ENCODE measurements at regions not wholly inside any gene's neighbourhood (a gene's known extent, or its start where the extent isn't known, plus 50 kb on each side); places are given as distances from the start of the nearest gene placed in this dataset.

GRCh38 chr4:18314731-18315130, 293.2 kb upstream of the LCORL start:
- no peak for TF ChIP-seq POLR2A (IDR thresholded peaks at IDR 0.05)
- no peak for TF ChIP-seq EP300 (IDR thresholded peaks at IDR 0.05)
- TF ChIP-seq, protein P1, sequence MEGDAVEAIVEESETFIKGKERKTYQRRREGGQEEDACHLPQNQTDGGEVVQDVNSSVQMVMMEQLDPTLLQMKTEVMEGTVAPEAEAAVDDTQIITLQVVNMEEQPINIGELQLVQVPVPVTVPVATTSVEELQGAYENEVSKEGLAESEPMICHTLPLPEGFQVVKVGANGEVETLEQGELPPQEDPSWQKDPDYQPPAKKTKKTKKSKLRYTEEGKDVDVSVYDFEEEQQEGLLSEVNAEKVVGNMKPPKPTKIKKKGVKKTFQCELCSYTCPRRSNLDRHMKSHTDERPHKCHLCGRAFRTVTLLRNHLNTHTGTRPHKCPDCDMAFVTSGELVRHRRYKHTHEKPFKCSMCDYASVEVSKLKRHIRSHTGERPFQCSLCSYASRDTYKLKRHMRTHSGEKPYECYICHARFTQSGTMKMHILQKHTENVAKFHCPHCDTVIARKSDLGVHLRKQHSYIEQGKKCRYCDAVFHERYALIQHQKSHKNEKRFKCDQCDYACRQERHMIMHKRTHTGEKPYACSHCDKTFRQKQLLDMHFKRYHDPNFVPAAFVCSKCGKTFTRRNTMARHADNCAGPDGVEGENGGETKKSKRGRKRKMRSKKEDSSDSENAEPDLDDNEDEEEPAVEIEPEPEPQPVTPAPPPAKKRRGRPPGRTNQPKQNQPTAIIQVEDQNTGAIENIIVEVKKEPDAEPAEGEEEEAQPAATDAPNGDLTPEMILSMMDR (IDR thresholded peaks at IDR 0.05), result no peak
- no peak for TF ChIP-seq POLR2AphosphoS5 (IDR thresholded peaks at IDR 0.05)
